Vagina (tissue), 2 donors: ENCODE measurements at regions not wholly inside any gene's neighbourhood (a gene's known extent, or its start where the extent isn't known, plus 50 kb on each side); places are given as distances from the start of the nearest gene placed in this dataset.

Experiments
- DNase-seq, 2 donors: peaks; one replicate each; pipeline ENCODE4 v3.0.0-alpha.2; 2017; ENCODE audit errors: extremely low spot score in 2 of 2
- H3K27ac ChIP-seq: fragments of 200-600 bp; sonication (generic); one replicate; pipeline ENCODE4 v1.5.1; 2019
- H3K27me3 ChIP-seq: fragments of 200-600 bp; sonication (generic); one replicate; pipeline ENCODE4 v1.5.1; 2019
- H3K36me3 ChIP-seq, 2 donors: fragments of 200-600 bp; sonication (generic); one replicate each; pipeline ENCODE4 v1.5.1; 2017 to 2019
- H3K4me1 ChIP-seq: fragments of 200-600 bp; sonication (generic); one replicate; pipeline ENCODE4 v1.5.1; 2019
- H3K4me3 ChIP-seq, 2 donors: fragments of 200-600 bp; sonication (generic); 1 replicate in 1 of 2; 2 replicates in 1 of 2; pipeline ENCODE4 v1.5.1; 2016 to 2019
- H3K9me3 ChIP-seq: fragments of 200-600 bp; sonication (generic); one replicate; pipeline ENCODE4 v1.5.1; 2019
- POLR2A ChIP-seq, 2 donors: fragments of 450-650 bp; IDR thresholded peaks; one replicate each; pipeline ENCODE4 v1.6.1; 2017; ENCODE audit warnings: antibody characterized with exemption in 2 of 2, mild to moderate bottlenecking in 2 of 2, moderate library complexity in 2 of 2
- POLR2AphosphoS5 ChIP-seq, 2 donors: sonication (generic); formaldehyde crosslinking; IDR thresholded peaks; one replicate each; pipeline ENCODE4 v1.9.0; 2017; ENCODE audit warnings: antibody characterized with exemption in 2 of 2, mild to moderate bottlenecking in 2 of 2, low read depth in 1 of 2; ENCODE audit not compliant: insufficient read depth in 1 of 2
- intact Hi-C: fragments of 100-400 bp; cut with DNase I; formaldehyde crosslinking; loops from one replicate; pipeline ENCODE4 v1.15.1; 2023
- TF ChIP-seq, protein P1 (sequence below), 3 experiments: fragments of 450-650 bp in 2 of 3; fragments of 200-600 bp in 1 of 3; sonication (generic) in 1 of 3; IDR thresholded peaks; one replicate each; pipeline ENCODE4 v1.5.1; 2017 to 2019; ENCODE audit warnings: antibody characterized with exemption in 3 of 3, mild to moderate bottlenecking in 2 of 3, moderate library complexity in 2 of 3

DNA sequence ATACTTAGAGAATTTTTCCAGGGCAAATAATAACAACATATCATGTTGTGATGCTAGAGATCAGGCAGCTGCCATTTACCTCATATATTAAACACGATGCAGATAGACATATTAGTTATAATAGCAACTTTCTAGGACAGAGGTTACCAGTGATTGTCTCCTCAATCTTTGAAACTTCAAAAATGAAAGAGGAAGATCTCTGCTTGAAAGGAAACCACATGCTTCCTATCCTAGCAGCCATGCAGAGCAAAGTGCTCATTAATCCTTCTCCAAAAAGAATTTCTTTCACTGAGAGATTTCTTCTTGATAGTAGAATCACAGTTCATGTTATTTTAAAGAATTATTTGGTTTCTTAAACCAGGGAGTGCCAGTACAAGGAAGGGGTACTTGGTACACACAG is 317.2 kb downstream of the CPS1 start:
- Histone ChIP-seq H3K4me3 (no peak overlapping the region), H3K27me3 (no peaks in the 10 kb centered on the region)
- TF ChIP-seq POLR2A (IDR thresholded peaks at IDR 0.05): no peak
- TF ChIP-seq, protein P1, sequence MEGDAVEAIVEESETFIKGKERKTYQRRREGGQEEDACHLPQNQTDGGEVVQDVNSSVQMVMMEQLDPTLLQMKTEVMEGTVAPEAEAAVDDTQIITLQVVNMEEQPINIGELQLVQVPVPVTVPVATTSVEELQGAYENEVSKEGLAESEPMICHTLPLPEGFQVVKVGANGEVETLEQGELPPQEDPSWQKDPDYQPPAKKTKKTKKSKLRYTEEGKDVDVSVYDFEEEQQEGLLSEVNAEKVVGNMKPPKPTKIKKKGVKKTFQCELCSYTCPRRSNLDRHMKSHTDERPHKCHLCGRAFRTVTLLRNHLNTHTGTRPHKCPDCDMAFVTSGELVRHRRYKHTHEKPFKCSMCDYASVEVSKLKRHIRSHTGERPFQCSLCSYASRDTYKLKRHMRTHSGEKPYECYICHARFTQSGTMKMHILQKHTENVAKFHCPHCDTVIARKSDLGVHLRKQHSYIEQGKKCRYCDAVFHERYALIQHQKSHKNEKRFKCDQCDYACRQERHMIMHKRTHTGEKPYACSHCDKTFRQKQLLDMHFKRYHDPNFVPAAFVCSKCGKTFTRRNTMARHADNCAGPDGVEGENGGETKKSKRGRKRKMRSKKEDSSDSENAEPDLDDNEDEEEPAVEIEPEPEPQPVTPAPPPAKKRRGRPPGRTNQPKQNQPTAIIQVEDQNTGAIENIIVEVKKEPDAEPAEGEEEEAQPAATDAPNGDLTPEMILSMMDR (IDR thresholded peaks at IDR 0.05): no peak
- TF ChIP-seq POLR2AphosphoS5 (IDR thresholded peaks at IDR 0.05; ENCODE audit: insufficient read depth in 1 of 2, low read depth in 1 of 2): no peak

DNA sequence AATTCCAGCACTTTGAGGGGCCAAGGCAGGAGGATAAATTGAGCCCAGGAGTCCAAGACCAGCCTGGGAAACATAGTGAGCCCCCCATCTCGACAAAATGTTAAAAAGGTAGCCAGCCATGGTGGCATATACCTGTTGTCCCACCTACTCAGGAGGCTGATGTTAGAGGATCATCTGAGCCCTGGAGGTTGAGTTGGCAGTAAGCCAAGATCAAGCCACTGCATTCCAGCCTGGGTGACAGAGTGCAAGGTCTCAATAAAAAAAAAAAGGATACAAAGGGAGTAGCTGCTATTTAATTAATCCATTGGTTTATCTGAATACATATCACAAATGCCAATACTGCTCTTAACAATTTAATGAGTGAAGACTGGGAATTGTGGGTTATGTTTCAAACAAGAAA is 327.8 kb downstream of the CPS1 start:
- Histone ChIP-seq H3K27ac (no peak overlapping the region), H3K4me3 (no peak overlapping the region), H3K36me3 (no peaks in the 10 kb centered on the region), H3K9me3 (no peaks in the 10 kb centered on the region), H3K27me3 (no peaks in the 10 kb centered on the region), H3K4me1 (no peaks in the 10 kb centered on the region)
- DNase-seq: no peak
- TF ChIP-seq, protein P1 (IDR thresholded peaks at IDR 0.05): no peak
- TF ChIP-seq POLR2A (IDR thresholded peaks at IDR 0.05) (no peak), POLR2AphosphoS5 (IDR thresholded peaks at IDR 0.05; ENCODE audit: insufficient read depth in 1 of 2, low read depth in 1 of 2) (no peak)
- intact Hi-C loops: no loop called here

More for the DNA sequence above, 317.2 kb downstream of the CPS1 start:
- H3K36me3 ChIP-seq: no peaks in the 10 kb centered on the region
- H3K27ac ChIP-seq: no peak overlapping the region
- H3K4me1 ChIP-seq: no peaks in the 10 kb centered on the region
- no peaks in the 10 kb centered on the region for H3K9me3 ChIP-seq
- intact Hi-C loops: loop anchor here (5.0 kb wide), 1 partner anchor 174 kb away; no protein-coding TSS in a partner anchor
- no peak for DNase-seq

DNA sequence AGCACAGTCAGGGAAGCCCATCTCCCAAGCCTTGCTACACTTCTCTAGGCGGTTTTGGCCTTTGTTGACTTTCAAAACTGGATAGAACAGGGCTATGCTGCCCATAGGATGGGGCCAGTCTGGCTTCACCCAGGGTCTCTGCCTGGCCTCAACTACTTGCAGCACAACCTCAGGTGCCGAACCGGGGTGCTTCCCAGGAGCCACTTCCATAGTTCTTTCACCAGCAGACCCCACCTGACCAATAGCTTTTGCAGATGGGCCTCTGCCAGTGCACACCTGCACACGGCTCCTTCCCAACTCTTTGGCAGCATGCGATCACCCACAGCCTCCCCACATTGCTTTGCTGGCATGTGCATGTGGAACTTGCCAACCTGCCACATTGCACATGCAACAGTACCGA is 331.6 kb downstream of the CPS1 start:
- Histone ChIP-seq H3K27me3 (no peaks in the 10 kb centered on the region), H3K4me3 (no peak overlapping the region), H3K9me3 (no peaks in the 10 kb centered on the region), H3K36me3 (no peaks in the 10 kb centered on the region), H3K27ac (no peak overlapping the region), H3K4me1 (no peaks in the 10 kb centered on the region)
- intact Hi-C loops: no loop called here
- no peak for TF ChIP-seq POLR2A (IDR thresholded peaks at IDR 0.05)
- DNase-seq: no peak

DNA sequence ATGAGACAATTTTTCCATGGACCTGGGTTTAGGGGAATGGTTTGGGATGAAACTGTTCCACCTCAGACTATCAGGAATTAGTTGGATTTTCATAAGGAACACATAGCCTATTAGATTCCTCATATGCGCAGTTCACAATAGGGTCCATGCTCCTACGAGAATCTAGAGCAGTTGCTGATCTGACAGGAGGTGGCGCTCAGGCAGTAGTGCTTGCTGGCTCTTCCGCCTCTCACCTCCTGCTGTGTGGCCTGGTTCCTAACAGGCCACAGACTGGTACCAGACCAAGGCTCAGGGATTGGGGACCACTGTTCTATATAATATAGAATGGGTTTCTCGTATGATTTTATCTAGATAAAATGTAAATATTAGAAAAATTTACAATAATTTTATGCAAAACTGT is 338.7 kb downstream of the CPS1 start:
- intact Hi-C loops: no loop called here
- no peaks in the 10 kb centered on the region for H3K4me1 ChIP-seq
- H3K27ac ChIP-seq: no peak overlapping the region
- H3K4me3 ChIP-seq: no peak overlapping the region
- no peaks in the 10 kb centered on the region for H3K27me3 ChIP-seq
- H3K36me3 ChIP-seq: no peaks in the 10 kb centered on the region
- TF ChIP-seq POLR2AphosphoS5 (IDR thresholded peaks at IDR 0.05; ENCODE audit: insufficient read depth in 1 of 2, low read depth in 1 of 2) (no peak), POLR2A (IDR thresholded peaks at IDR 0.05) (no peak)
- TF ChIP-seq, protein P1 (IDR thresholded peaks at IDR 0.05): no peak
- no peak for DNase-seq
- H3K9me3 ChIP-seq: no peaks in the 10 kb centered on the region

DNA sequence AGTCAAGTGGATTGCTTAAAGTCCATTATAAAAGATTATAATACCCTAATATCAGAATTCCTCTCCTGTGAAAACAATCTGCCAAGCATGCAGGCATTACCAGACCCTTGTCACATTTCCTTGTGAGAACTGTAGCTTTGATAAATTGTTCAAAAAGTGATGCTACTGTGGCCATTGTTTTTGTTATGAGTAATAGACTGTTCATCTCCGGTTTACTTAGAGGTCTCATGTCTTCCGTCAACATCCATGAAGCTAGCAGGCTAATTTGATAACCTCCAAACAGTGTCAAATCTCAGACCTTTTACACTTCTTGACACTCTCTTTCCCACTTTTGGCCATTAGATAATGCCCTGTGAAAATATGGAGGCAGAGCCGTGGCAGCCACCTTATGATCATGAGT is 342.7 kb downstream of the CPS1 start:
- intact Hi-C loops: no loop called here
- Histone ChIP-seq H3K27ac (no peak overlapping the region), H3K4me3 (no peak overlapping the region), H3K27me3 (no peaks in the 10 kb centered on the region), H3K36me3 (no peaks in the 10 kb centered on the region), H3K9me3 (no peaks in the 10 kb centered on the region), H3K4me1 (no peaks in the 10 kb centered on the region)
- TF ChIP-seq POLR2AphosphoS5 (IDR thresholded peaks at IDR 0.05; ENCODE audit: insufficient read depth in 1 of 2, low read depth in 1 of 2) (no peak), POLR2A (IDR thresholded peaks at IDR 0.05) (no peak)
- TF ChIP-seq, protein P1 (IDR thresholded peaks at IDR 0.05): no peak
- no peak for DNase-seq

DNA sequence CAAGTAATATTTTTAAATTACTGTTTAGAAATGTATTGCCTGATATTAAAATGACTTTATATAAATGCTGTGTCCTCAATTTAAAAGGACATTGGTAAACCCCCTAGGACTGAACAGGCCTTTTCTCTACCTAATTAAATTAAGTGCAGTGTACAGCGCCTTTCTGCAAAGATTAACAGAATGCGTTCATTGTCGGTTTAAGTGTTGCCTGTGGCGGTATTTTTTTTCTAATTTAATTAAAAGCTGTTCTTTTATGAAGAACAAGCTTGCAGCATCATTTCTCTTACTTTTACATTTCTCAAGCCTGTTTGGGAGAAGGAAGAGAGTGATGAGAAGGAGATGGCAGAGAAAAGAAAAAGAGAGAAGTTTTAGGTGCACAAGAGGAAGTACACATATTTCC is 344.9 kb downstream of the CPS1 start:
- Histone ChIP-seq H3K27ac (no peak overlapping the region), H3K9me3 (no peaks in the 10 kb centered on the region), H3K4me3 (no peak overlapping the region), H3K4me1 (no peaks in the 10 kb centered on the region), H3K27me3 (no peaks in the 10 kb centered on the region), H3K36me3 (no peaks in the 10 kb centered on the region)
- intact Hi-C loops: no loop called here
- DNase-seq: no peak
- TF ChIP-seq POLR2AphosphoS5 (IDR thresholded peaks at IDR 0.05; ENCODE audit: insufficient read depth in 1 of 2, low read depth in 1 of 2) (no peak), POLR2A (IDR thresholded peaks at IDR 0.05) (no peak)
- TF ChIP-seq, protein P1 (IDR thresholded peaks at IDR 0.05): no peak
